ENCODE measurements at regions not wholly inside any gene's neighbourhood (a gene's known extent, or its start where the extent isn't known, plus 50 kb on each side); places are given as distances from the start of the nearest gene placed in this dataset.

- Histone ChIP-seq H3K9me3 (replicated peaks; ENCODE audit: control insufficient read depth, insufficient read depth, low read depth, low read length) (no peaks in the 10 kb centered on the region), H3K27ac (ENCODE audit: extremely low read depth, low read depth, low read length) (no peak overlapping the region), H3K4me2 (ENCODE audit: insufficient read depth, low read length) (no peak overlapping the region), H3K27me3 (ENCODE audit: control insufficient read depth in 2 of 2, insufficient read depth in 2 of 2, low read length in 2 of 2) (no peaks in the 10 kb centered on the region), H4K20me1 (replicated peaks; ENCODE audit: control insufficient read depth, insufficient read depth, low read length) (no peaks in the 10 kb centered on the region), H2AFZ (ENCODE audit: low read depth, low read length) (no peak overlapping the region), H3K9me1 (ENCODE audit: control insufficient read depth, insufficient read depth, low read length) (no peaks in the 10 kb centered on the region), H3K36me3 (ENCODE audit: control insufficient read depth, insufficient read depth, low read length) (no peaks in the 10 kb centered on the region), H3K79me2 (ENCODE audit: control insufficient read depth, insufficient read depth, low read length) (no peaks in the 10 kb centered on the region), H3K4me1 (replicated peaks in 1 of 2; ENCODE audit: control insufficient read depth in 2 of 2, insufficient read depth in 2 of 2, low read length in 2 of 2) (no peaks in the 10 kb centered on the region), H3K4me3 (no peak overlapping the region), H3K9ac (ENCODE audit: insufficient read depth in 1 of 2, low read depth in 2 of 2, low read length in 2 of 2) (no peak overlapping the region)
- POLR2A ChIA-PET: no interaction called here
- ATAC-seq: no peak
- in situ Hi-C loops (cut with MboI): no loop called here
- intact Hi-C loops (cut with micrococcal nuclease): no loop called here
- no peak for TF ChIP-seq SRSF9 (IDR thresholded peaks at IDR 0.05; ENCODE audit: borderline replicate concordance, low read depth, low read length)
- no peak for TF ChIP-seq MCM3 (IDR thresholded peaks at IDR 0.05)
- no peak for TF ChIP-seq ZNF449 (CRISPR knock-in tag; IDR thresholded peaks at IDR 0.05)
- TF ChIP-seq CTBP1 (IDR thresholded peaks at IDR 0.05; ENCODE audit: borderline replicate concordance): no peak
- no peak for TF ChIP-seq HMG20A (CRISPR knock-in tag; conservative IDR thresholded peaks at IDR 0.05)
- no peak for TF ChIP-seq IFI16 (CRISPR knock-in tag; IDR thresholded peaks at IDR 0.05)
- no peak for TF ChIP-seq CHD4 (IDR thresholded peaks at IDR 0.05; ENCODE audit: insufficient read depth, insufficient replicate concordance, low read depth, low read length, poor library complexity, severe bottlenecking)
- BruUV-seq (replicated peaks): no TSS peak
- DNase-seq (ENCODE audit: extremely low read depth in 1 of 4, low spot score in 3 of 4): no peak
- FAIRE-seq: no peak
- WGBS (ENCODE audit: insufficient coverage, low coverage, missing lambda C conversion rate): 26% methylated on average over 2 of the region's 3 CpGs
- CTCF ChIA-PET (ENCODE audit: low intra/inter-chr PET ratio): no interaction called here
Observed at GRCh38 chr9:14031810-14032209, 282.1 kb downstream of the NFIB start.

Measured in K562 (cell line).